Endothelial cell (in vitro differentiated cells): ENCODE measurements at regions not wholly inside any gene's neighbourhood (a gene's known extent, or its start where the extent isn't known, plus 50 kb on each side); places are given as distances from the start of the nearest gene placed in this dataset.
A peak's percentile ranks its signal among the peaks of the same experiment; 100 is the strongest.

ENCODE experiments used
- DNase-seq: peaks from one replicate; pipeline ENCODE4 v3.0.0; 2021; ENCODE audit warnings: low spot score
- H3K27ac Mint-ChIP-seq: one replicate; pipeline ENCODE4 v1.8.0; 2021; ENCODE audit warnings: mixed read lengths, inconsistent platforms; ENCODE audit not compliant: unreplicated experiment
- H3K27me3 Mint-ChIP-seq: one replicate; pipeline ENCODE4 v1.8.0; 2021; ENCODE audit warnings: mild to moderate bottlenecking, moderate library complexity, mixed read lengths, inconsistent platforms; ENCODE audit not compliant: unreplicated experiment
- H3K36me3 Mint-ChIP-seq: one replicate; pipeline ENCODE4 v1.8.0; 2021; ENCODE audit warnings: mild to moderate bottlenecking, low read depth, mixed read lengths, inconsistent platforms; ENCODE audit not compliant: unreplicated experiment
- H3K4me1 Mint-ChIP-seq: one replicate; pipeline ENCODE4 v1.8.0; 2021; ENCODE audit warnings: mild to moderate bottlenecking, mixed read lengths, inconsistent platforms; ENCODE audit not compliant: unreplicated experiment
- H3K4me3 Mint-ChIP-seq: one replicate; pipeline ENCODE4 v1.8.0; 2021; ENCODE audit warnings: mild to moderate bottlenecking, mixed read lengths, inconsistent platforms; ENCODE audit not compliant: unreplicated experiment
- H3K9me3 Mint-ChIP-seq: one replicate; pipeline ENCODE4 v1.8.0; 2021; ENCODE audit warnings: mixed read lengths, inconsistent platforms; ENCODE audit not compliant: unreplicated experiment
- TF ChIP-seq, protein P1 (sequence below): fragments of 200-600 bp; sonication (generic); IDR thresholded peaks from one replicate; pipeline ENCODE4 v1.5.0; 2021; ENCODE audit warnings: antibody characterized with exemption; ENCODE audit not compliant: unreplicated experiment

DNA sequence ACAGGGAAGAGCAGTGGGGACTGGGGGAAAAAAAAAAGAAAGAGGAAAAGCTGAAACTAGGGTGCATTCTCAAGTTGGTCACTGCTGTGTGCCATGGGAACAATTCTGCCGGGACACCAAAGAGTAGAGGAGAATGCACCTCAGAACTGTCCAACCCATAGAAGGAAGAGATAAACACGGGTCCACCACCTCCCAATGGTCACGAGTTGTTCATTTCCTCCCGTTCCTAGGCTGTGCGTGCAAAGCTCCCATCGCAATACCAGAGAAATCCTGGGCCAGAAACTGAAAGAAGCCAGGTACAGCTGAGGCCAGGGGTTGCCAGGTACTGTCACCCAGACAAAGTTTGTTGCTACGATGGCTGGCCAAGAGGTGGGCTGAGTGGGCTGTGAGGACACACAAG is 236.9 kb upstream of the ANKRD55 start:
- H3K27me3 Mint-ChIP-seq, result no peaks in the 10 kb centered on the region
- TF ChIP-seq, protein P1, sequence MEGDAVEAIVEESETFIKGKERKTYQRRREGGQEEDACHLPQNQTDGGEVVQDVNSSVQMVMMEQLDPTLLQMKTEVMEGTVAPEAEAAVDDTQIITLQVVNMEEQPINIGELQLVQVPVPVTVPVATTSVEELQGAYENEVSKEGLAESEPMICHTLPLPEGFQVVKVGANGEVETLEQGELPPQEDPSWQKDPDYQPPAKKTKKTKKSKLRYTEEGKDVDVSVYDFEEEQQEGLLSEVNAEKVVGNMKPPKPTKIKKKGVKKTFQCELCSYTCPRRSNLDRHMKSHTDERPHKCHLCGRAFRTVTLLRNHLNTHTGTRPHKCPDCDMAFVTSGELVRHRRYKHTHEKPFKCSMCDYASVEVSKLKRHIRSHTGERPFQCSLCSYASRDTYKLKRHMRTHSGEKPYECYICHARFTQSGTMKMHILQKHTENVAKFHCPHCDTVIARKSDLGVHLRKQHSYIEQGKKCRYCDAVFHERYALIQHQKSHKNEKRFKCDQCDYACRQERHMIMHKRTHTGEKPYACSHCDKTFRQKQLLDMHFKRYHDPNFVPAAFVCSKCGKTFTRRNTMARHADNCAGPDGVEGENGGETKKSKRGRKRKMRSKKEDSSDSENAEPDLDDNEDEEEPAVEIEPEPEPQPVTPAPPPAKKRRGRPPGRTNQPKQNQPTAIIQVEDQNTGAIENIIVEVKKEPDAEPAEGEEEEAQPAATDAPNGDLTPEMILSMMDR, result no peak
- H3K27ac Mint-ChIP-seq, result no peak overlapping the region
- H3K36me3 Mint-ChIP-seq, result peaks cover 3% of the 10 kb centered on the region
- peaks cover 25% of the 10 kb centered on the region for H3K4me1 Mint-ChIP-seq
- no peak overlapping the region for H3K4me3 Mint-ChIP-seq
- H3K9me3 Mint-ChIP-seq, result no peaks in the 10 kb centered on the region
- no peak for DNase-seq

DNA sequence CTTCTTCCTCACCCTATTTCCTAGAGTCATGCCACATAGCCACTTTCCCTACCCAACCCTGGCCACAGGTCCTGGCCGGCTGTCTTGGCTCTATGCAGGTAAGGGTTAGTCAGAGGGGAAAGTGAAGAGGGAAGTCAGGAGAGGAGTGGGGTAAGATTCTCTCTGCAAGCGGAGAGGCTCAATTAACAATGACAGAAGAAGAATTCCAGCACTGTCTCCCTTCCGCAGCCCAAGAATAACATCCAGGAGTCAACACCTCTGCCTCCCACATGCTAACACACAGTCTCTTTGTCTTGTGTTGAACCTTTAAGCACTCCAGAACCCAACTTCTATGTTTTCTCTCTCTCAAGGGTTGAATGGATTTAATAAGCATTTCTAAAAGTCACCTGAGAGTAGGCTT is 235.1 kb upstream of the ANKRD55 start:
- Mint-ChIP-seq H3K27ac (no peak overlapping the region), H3K27me3 (no peaks in the 10 kb centered on the region), H3K36me3 (peaks cover 3% of the 10 kb centered on the region), H3K9me3 (no peaks in the 10 kb centered on the region), H3K4me1 (peaks cover 28% of the 10 kb centered on the region), H3K4me3 (no peak overlapping the region)
- no peak for DNase-seq
- TF ChIP-seq, protein P1, result no peak

DNA sequence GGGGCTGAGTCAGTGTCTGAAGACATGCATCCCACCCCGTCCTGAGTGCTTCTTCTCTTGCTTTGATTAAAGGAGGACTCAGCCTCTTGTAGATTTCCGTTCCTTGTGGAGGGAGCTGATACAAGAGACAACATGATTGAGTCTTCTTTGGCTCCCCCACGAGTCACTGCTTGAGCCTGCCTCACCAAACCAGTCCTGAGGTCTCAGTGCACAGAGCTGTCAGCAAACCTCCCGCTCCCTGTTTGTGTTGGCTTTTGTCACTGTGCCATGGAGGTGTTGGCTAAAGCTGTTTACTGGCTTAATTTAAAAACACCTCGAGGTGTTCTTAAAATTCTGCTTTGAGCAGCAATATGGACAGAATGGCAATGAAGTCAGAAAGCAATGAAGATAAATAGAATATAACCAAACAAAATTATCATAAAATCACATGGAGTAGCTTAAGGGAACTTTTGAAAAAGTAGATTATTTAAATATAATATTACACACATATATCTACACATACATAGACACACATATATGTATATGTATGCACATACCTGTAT is 234.1 kb upstream of the ANKRD55 start:
- no peak for DNase-seq
- TF ChIP-seq, protein P1, result no peak
- no peak overlapping the region for H3K27ac Mint-ChIP-seq
- H3K4me3 Mint-ChIP-seq, result no peak overlapping the region
- no peaks in the 10 kb centered on the region for H3K9me3 Mint-ChIP-seq
- peaks cover 28% of the 10 kb centered on the region for H3K4me1 Mint-ChIP-seq
- H3K27me3 Mint-ChIP-seq, result no peaks in the 10 kb centered on the region
- H3K36me3 Mint-ChIP-seq, result peaks cover 3% of the 10 kb centered on the region

DNA sequence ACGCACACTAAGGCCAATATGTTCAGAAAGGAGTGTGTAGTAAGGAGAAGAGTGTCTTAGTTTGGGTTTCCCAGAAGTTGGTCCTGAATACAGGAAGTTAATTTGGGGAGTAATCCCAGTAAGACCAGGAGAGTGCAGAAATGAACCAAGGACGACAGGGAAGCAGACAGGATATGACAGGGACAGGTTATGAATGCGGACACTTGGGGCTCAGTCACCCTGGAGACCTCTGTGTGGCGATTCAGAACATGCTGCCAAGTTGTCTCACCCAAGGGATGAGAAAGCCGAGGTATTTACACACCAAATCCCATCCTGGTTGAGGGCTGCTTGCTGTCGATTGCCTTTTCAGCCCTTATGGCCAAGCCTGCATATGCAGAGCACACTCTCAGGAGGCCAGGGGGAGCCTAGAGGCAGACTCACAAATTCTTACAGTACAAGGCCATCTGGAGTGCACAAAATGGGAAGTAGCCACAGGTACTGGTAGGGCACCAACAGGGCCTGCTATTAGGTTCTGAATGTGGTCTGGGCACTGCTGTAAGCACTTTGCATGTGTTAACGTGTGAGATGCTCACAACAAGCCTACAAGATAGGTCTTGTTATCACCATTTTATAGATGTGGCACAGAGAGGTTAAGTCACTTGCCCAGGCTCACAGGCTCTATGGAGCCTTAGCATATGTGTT is 233.1 kb upstream of the ANKRD55 start:
- Mint-ChIP-seq H3K27me3 (no peaks in the 10 kb centered on the region), H3K9me3 (no peaks in the 10 kb centered on the region)

DNA sequence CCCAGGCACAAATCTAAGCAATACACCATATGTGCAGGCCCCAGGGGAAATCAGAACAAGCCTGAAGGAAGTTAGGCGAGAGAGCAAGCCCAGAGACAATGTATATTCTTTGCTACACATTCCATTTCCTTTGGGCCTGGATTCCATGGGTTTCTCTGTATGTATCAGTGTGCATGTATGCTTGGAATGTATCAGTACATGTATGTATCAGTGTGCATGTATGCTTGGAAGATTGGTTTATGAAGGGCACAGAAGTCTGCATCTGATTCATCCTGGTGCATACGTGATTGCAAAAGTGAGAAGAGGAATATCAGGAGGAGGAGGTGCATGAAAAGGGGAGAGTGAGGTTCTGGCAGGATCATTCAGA is 232.6 kb upstream of the ANKRD55 start:
- Mint-ChIP-seq H3K4me1 (peaks cover 31% of the 10 kb centered on the region), H3K27ac (peak overlapping the region; percentile 82), H3K27me3 (no peaks in the 10 kb centered on the region), H3K4me3 (no peak overlapping the region), H3K9me3 (no peaks in the 10 kb centered on the region), H3K36me3 (peaks cover 3% of the 10 kb centered on the region)
- TF ChIP-seq, protein P1, result no peak
- DNase-seq, result no peak

More for the DNA sequence above, 233.1 kb upstream of the ANKRD55 start:
- peaks cover 28% of the 10 kb centered on the region for H3K4me1 Mint-ChIP-seq
- H3K36me3 Mint-ChIP-seq, result peaks cover 3% of the 10 kb centered on the region
- H3K27ac Mint-ChIP-seq, result peak overlapping the region; percentile 82
- no peak for DNase-seq
- no peak overlapping the region for H3K4me3 Mint-ChIP-seq
- TF ChIP-seq, protein P1, result no peak
